ENCODE measurements at regions not wholly inside any gene's neighbourhood (a gene's known extent, or its start where the extent isn't known, plus 50 kb on each side); places are given as distances from the start of the nearest gene placed in this dataset.
"Not testable (repeated sequence)": the region's sequence is repeated elsewhere in the genome, so short reads cannot be mapped to it uniquely, and the experiment has no call there.

- H3K9ac ChIP-seq (replicated peaks; ENCODE audit: extremely low read depth, insufficient read depth, low read length); BruUV-seq (replicated peaks); H3K27me3 ChIP-seq (ENCODE audit: control insufficient read depth in 2 of 2, insufficient read depth in 2 of 2, low read length in 2 of 2); intact Hi-C loops (cut with micrococcal nuclease); H2AFZ ChIP-seq (ENCODE audit: low read depth, low read length); H3K4me3 ChIP-seq (replicated peaks in 1 of 3; ENCODE audit: insufficient read depth in 1 of 3, low read depth in 1 of 3, low read length in 3 of 3); H3K4me2 ChIP-seq (ENCODE audit: insufficient read depth, low read length); H3K27ac ChIP-seq (ENCODE audit: insufficient read depth, low read depth, low read length); H3K36me3 ChIP-seq (ENCODE audit: control insufficient read depth in 2 of 2, extremely low read depth in 1 of 2, insufficient read depth in 2 of 2, low read length in 2 of 2); dilution Hi-C loops (cut with MboI; ENCODE audit: extremely low pct_ligation_motif_present, low sequenced_read_pairs); H3K4me1 ChIP-seq (ENCODE audit: control insufficient read depth, extremely low read depth, insufficient read depth, low read length); DNase-seq (ENCODE audit: low read depth, low spot score); H3K79me2 ChIP-seq (ENCODE audit: control insufficient read depth, insufficient read depth, low read length); H3K9me1 ChIP-seq (replicated peaks; ENCODE audit: control insufficient read depth, extremely low read depth, insufficient read depth, low read length); H3K9me3 ChIP-seq (replicated peaks; ENCODE audit: control insufficient read depth, insufficient read depth, low read length); H4K20me1 ChIP-seq (replicated peaks; ENCODE audit: control insufficient read depth, extremely low read depth, insufficient read depth, low read length); POLR2A ChIA-PET; FAIRE-seq; CTCF ChIA-PET: not testable (repeated sequence)
These were observed 1226.8 kb downstream of the AACS start for GRCh38 chr12:126291987-126292386.

- intact Hi-C loops (cut with micrococcal nuclease) = no loop called here
- CTCF ChIA-PET = no interaction called here
- no TSS peak for BruUV-seq (replicated peaks)
- DNase-seq (ENCODE audit: low read depth, low spot score) (no peak), FAIRE-seq (no peak)
- H3K9me3 ChIP-seq (replicated peaks; ENCODE audit: control insufficient read depth, insufficient read depth, low read length) = peaks cover 3% of the 10 kb centered on the region
- H3K9me1 ChIP-seq (replicated peaks; ENCODE audit: control insufficient read depth, extremely low read depth, insufficient read depth, low read length) = no peaks in the 10 kb centered on the region
- dilution Hi-C loops (cut with MboI; ENCODE audit: extremely low pct_ligation_motif_present, low sequenced_read_pairs) = no loop called here
- H3K27ac ChIP-seq (ENCODE audit: insufficient read depth, low read depth, low read length) = no peak overlapping the region
- H3K4me2 ChIP-seq (ENCODE audit: insufficient read depth, low read length) = no peak overlapping the region
- H3K9ac ChIP-seq (replicated peaks; ENCODE audit: extremely low read depth, insufficient read depth, low read length) = no peak overlapping the region
- no peaks in the 10 kb centered on the region for H3K36me3 ChIP-seq (ENCODE audit: control insufficient read depth in 2 of 2, extremely low read depth in 1 of 2, insufficient read depth in 2 of 2, low read length in 2 of 2)
- H4K20me1 ChIP-seq (replicated peaks; ENCODE audit: control insufficient read depth, extremely low read depth, insufficient read depth, low read length) = no peaks in the 10 kb centered on the region
- no peaks in the 10 kb centered on the region for H3K27me3 ChIP-seq (ENCODE audit: control insufficient read depth in 2 of 2, insufficient read depth in 2 of 2, low read length in 2 of 2)
- no peak overlapping the region for H2AFZ ChIP-seq (ENCODE audit: low read depth, low read length)
- no peaks in the 10 kb centered on the region for H3K4me1 ChIP-seq (ENCODE audit: control insufficient read depth, extremely low read depth, insufficient read depth, low read length)
- TF ChIP-seq MYC (IDR thresholded peaks at IDR 0.05; ENCODE audit: low read depth, low read length) (no peak), GATA2 (IDR thresholded peaks at IDR 0.05; ENCODE audit: insufficient read depth, insufficient read length, low read depth, low read length) (no peak), JUN (IDR thresholded peaks at IDR 0.05; ENCODE audit: borderline replicate concordance, insufficient read depth, insufficient read length, low read depth) (no peak), POLR2AphosphoS5 (IDR thresholded peaks at IDR 0.05; ENCODE audit: insufficient read depth, low read depth, low read length) (no peak), MAX (IDR thresholded peaks at IDR 0.05; ENCODE audit: insufficient read depth, insufficient read length) (no peak), POLR2A (IDR thresholded peaks at IDR 0.05; ENCODE audit: low read depth, low read length) (no peak), FOS (IDR thresholded peaks at IDR 0.05; ENCODE audit: borderline replicate concordance, insufficient read depth, low read length) (no peak), CTCF (IDR thresholded peaks at IDR 0.05; ENCODE audit: extremely low read depth in 1 of 2, insufficient read depth in 1 of 2, low read depth in 1 of 2, low read length in 2 of 2) (no peak), EZH2 (IDR thresholded peaks at IDR 0.05; ENCODE audit: borderline replicate concordance, low read depth, low read length, severe bottlenecking) (no peak)
- H3K79me2 ChIP-seq (ENCODE audit: control insufficient read depth, insufficient read depth, low read length) = no peaks in the 10 kb centered on the region
- POLR2A ChIA-PET = no interaction called here
- H3K4me3 ChIP-seq (replicated peaks in 1 of 3; ENCODE audit: insufficient read depth in 1 of 3, low read depth in 1 of 3, low read length in 3 of 3) = no peak overlapping the region
These were observed 1230.4 kb downstream of the AACS start for GRCh38 chr12:126295652-126296051.

All from endothelial cell of umbilical vein (primary cell).